H9 (cell line): ENCODE measurements at regions not wholly inside any gene's neighbourhood (a gene's known extent, or its start where the extent isn't known, plus 50 kb on each side); places are given as distances from the start of the nearest gene placed in this dataset.

Experiments
- DNase-seq: peaks from one replicate; pipeline ENCODE4 v3.0.0-alpha.2; 2017
- H2AFZ ChIP-seq: one replicate; pipeline ENCODE4 v1.6.1; 2013; ENCODE audit warnings: mild to moderate bottlenecking, low read length, control low read depth, moderate library complexity
- H2AK5ac ChIP-seq: 2 replicates; pipeline ENCODE4 v1.6.1; 2013; ENCODE audit warnings: low read length, control low read depth, mixed read lengths; ENCODE audit not compliant: insufficient read length
- H2BK120ac ChIP-seq: one replicate; pipeline ENCODE4 v1.6.1; 2013; ENCODE audit warnings: low read depth, mild to moderate bottlenecking, low read length, control low read depth, inconsistent platforms; ENCODE audit not compliant: poor library complexity, severe bottlenecking
- H2BK12ac ChIP-seq: 2 replicates; pipeline ENCODE4 v1.6.1; 2013; ENCODE audit warnings: low read length, control low read depth, mixed read lengths, low read depth; ENCODE audit not compliant: insufficient read length
- H2BK15ac ChIP-seq: 2 replicates; pipeline ENCODE4 v1.6.1; 2013; ENCODE audit warnings: low read depth, low read length, control low read depth
- H2BK20ac ChIP-seq: one replicate; pipeline ENCODE4 v1.6.1; 2013; ENCODE audit warnings: low read depth, mild to moderate bottlenecking, low read length, control low read depth, inconsistent platforms; ENCODE audit not compliant: poor library complexity, severe bottlenecking
- H2BK5ac ChIP-seq: 2 replicates; pipeline ENCODE4 v1.6.1; 2013; ENCODE audit warnings: low read length, control low read depth, mixed read lengths; ENCODE audit not compliant: insufficient read length
- H3K14ac ChIP-seq: 2 replicates; pipeline ENCODE4 v1.6.1; 2013; ENCODE audit warnings: low read length, control low read depth; ENCODE audit not compliant: insufficient read depth
- H3K18ac ChIP-seq: 2 replicates; pipeline ENCODE4 v1.6.1; 2013; ENCODE audit warnings: low read depth, mild to moderate bottlenecking, mixed read lengths, low read length, control low read depth; ENCODE audit not compliant: insufficient read length
- H3K23ac ChIP-seq: 2 replicates; pipeline ENCODE4 v1.6.1; 2013; ENCODE audit warnings: low read length, control low read depth, mixed read lengths, low read depth; ENCODE audit not compliant: insufficient read length
- H3K23me2 ChIP-seq: 2 replicates; pipeline ENCODE4 v1.6.1; 2013; ENCODE audit warnings: low read depth, mild to moderate bottlenecking, mixed read lengths, low read length, control low read depth; ENCODE audit not compliant: insufficient read length, poor library complexity, severe bottlenecking
- H3K27ac ChIP-seq: 2 replicates; pipeline ENCODE4 v1.5.1; 2013; ENCODE audit warnings: low read length, control low read depth, mixed read lengths, low read depth; ENCODE audit not compliant: insufficient read length
- H3K27me3 ChIP-seq: 2 replicates; pipeline ENCODE4 v1.6.1; 2013; ENCODE audit warnings: low read length, control low read depth, inconsistent platforms; ENCODE audit not compliant: insufficient read depth
- H3K4ac ChIP-seq: 2 replicates; pipeline ENCODE4 v1.6.1; 2013; ENCODE audit warnings: low read depth, mild to moderate bottlenecking, control low read depth, inconsistent platforms, low read length, moderate library complexity
- H3K4me1 ChIP-seq: 2 replicates; pipeline ENCODE4 v1.6.1; 2013; ENCODE audit warnings: low read length, control low read depth, inconsistent platforms; ENCODE audit not compliant: insufficient read depth
- H3K4me2 ChIP-seq: 2 replicates; pipeline ENCODE4 v1.6.1; 2013; ENCODE audit warnings: low read length, control low read depth, mixed read lengths; ENCODE audit not compliant: insufficient read length, insufficient read depth
- H3K56ac ChIP-seq: 2 replicates; pipeline ENCODE4 v1.6.1; 2013; ENCODE audit warnings: low read depth, mild to moderate bottlenecking, mixed read lengths, low read length, control low read depth; ENCODE audit not compliant: insufficient read length
- H3K79me1 ChIP-seq: 2 replicates; pipeline ENCODE4 v1.6.1; 2013; ENCODE audit warnings: low read depth, mild to moderate bottlenecking, moderate library complexity, low read length, control low read depth, inconsistent platforms; ENCODE audit not compliant: insufficient read depth, poor library complexity, severe bottlenecking
- H3K79me2 ChIP-seq: 2 replicates; pipeline ENCODE4 v1.6.1; 2013; ENCODE audit warnings: low read length, control low read depth, inconsistent platforms; ENCODE audit not compliant: insufficient read depth
- H3K9ac ChIP-seq: 2 replicates; pipeline ENCODE4 v1.6.1; 2013; ENCODE audit warnings: low read length, control low read depth, mixed read lengths; ENCODE audit not compliant: insufficient read length; ENCODE audit errors: extremely low read depth
- H3K9me3 ChIP-seq: one replicate; pipeline ENCODE4 v1.6.1; 2013; ENCODE audit warnings: low read depth, low read length, inconsistent platforms; ENCODE audit not compliant: control insufficient read depth
- H3T11ph ChIP-seq: one replicate; pipeline ENCODE4 v1.6.1; 2013; ENCODE audit warnings: mild to moderate bottlenecking, low read length, control low read depth, inconsistent platforms
- H4K20me1 ChIP-seq: one replicate; pipeline ENCODE4 v1.6.1; 2013; ENCODE audit not compliant: control insufficient read depth, insufficient read length, insufficient read depth
- H4K5ac ChIP-seq: 2 replicates; pipeline ENCODE4 v1.6.1; 2013; ENCODE audit warnings: low read depth, mild to moderate bottlenecking, mixed read lengths, low read length, control low read depth; ENCODE audit not compliant: insufficient read length
- H4K8ac ChIP-seq: replicated peaks from 2 replicates; pipeline ENCODE4 v1.6.1; 2013; ENCODE audit warnings: low read length, control low read depth, mixed read lengths, low read depth; ENCODE audit not compliant: insufficient read length
- H4K91ac ChIP-seq: 2 replicates; pipeline ENCODE4 v1.6.1; 2013; ENCODE audit warnings: low read depth, mild to moderate bottlenecking, moderate library complexity, mixed read lengths, low read length, control low read depth; ENCODE audit not compliant: insufficient read length
- H3K27ac Mint-ChIP-seq, 3 experiments: 2 replicates in 2 of 3; 3 replicates in 1 of 3; pipeline ENCODE4 v1.8.0; 2020 to 2021; ENCODE audit warnings: mixed read lengths in 3 of 3, mild to moderate bottlenecking in 1 of 3, moderate library complexity in 1 of 3
- H3K27me3 Mint-ChIP-seq: 2 replicates; pipeline ENCODE4 v1.8.0; 2021; ENCODE audit warnings: low read depth, mild to moderate bottlenecking, moderate library complexity, mixed read lengths
- H3K36me3 Mint-ChIP-seq, 3 experiments: 2 replicates in 2 of 3; 3 replicates in 1 of 3; pipeline ENCODE4 v1.8.0; 2020 to 2021; ENCODE audit warnings: low read depth in 3 of 3, mixed read lengths in 3 of 3; ENCODE audit not compliant: insufficient read depth in 1 of 3
- H3K4me1 Mint-ChIP-seq, 2 experiments: 2 replicates each; pipeline ENCODE4 v1.8.0; 2020; ENCODE audit warnings: mixed read lengths in 2 of 2
- H3K4me3 Mint-ChIP-seq, 2 experiments: 2 replicates in 1 of 2; 3 replicates in 1 of 2; pipeline ENCODE4 v1.8.0; 2020 to 2021; ENCODE audit warnings: mild to moderate bottlenecking in 2 of 2, mixed read lengths in 2 of 2, moderate library complexity in 1 of 2
- H3K9me3 Mint-ChIP-seq, 2 experiments: 2 replicates in 1 of 2; 3 replicates in 1 of 2; pipeline ENCODE4 v1.8.0; 2020; ENCODE audit warnings: mild to moderate bottlenecking in 2 of 2, mixed read lengths in 2 of 2, moderate library complexity in 1 of 2
- CTCF ChIP-seq: fragments of 200-600 bp; sonication (generic); conservative IDR thresholded peaks from 3 replicates; pipeline ENCODE4 v1.8.0; 2021; ENCODE audit warnings: antibody characterized with exemption, mild to moderate bottlenecking
- WGBS: extraction: QIAGEN DNeasy Blood & Tissue Kit; methylation state at CpG from one replicate; pipeline ENCODE4 v1.1.7; 2013; ENCODE audit warnings: missing lambda C conversion rate, low lambda C conversion rate, mixed read lengths; ENCODE audit not compliant: insufficient read length; ENCODE audit errors: extremely low coverage; 5-methylcytosine and 5-hydroxymethylcytosine counted together

DNA sequence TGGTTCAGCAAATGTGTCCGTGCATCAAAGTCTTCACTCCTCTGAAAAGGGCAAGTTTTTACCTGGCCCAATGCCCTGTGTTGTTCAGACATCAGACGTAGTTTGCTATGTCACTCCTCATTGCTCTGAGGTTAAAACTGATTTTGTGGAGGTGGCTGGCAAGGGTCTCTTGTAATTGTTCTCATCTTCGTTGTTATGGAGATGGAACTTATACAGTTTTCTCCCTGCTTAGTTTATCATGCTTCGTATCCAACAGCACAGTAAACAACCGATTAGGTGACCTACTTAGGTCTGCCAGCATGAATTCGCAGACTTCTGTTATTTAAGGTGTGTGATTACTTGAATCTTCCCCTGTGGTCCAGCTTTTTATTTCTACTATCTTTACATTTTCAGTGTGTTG is 274.1 kb upstream of the SMIM30 start:
- no peak overlapping the region for H3K9ac ChIP-seq
- Mint-ChIP-seq H3K27ac (no peak overlapping the region; a peak in 1 of 7 replicates), H3K27me3 (peaks cover 7% of the 10 kb centered on the region), H3K4me3 (no peak overlapping the region), H3K36me3 (peaks cover 6 to 9% (median 7%) of the 10 kb centered on the region in 3 experiments; a peak in 4 of 7 replicates), H3K4me1 (peaks cover 29 to 36% of the 10 kb centered on the region in 2 experiments), H3K9me3 (peaks cover 11 to 18% of the 10 kb centered on the region in 2 experiments; a peak in 4 of 5 replicates)
- H3K56ac ChIP-seq = no peak overlapping the region
- H2BK12ac ChIP-seq = no peak overlapping the region
- H3K18ac ChIP-seq = no peak overlapping the region
- H3K23me2 ChIP-seq = no peaks in the 10 kb centered on the region
- H3T11ph ChIP-seq = no peak overlapping the region
- no peak overlapping the region for H2AFZ ChIP-seq
- no peaks in the 10 kb centered on the region for H3K79me2 ChIP-seq
- H3K27me3 ChIP-seq = no peaks in the 10 kb centered on the region; the same call in 1 of the 2 replicates
- no peak overlapping the region for H3K23ac ChIP-seq
- H3K9me3 ChIP-seq = peaks cover 6% of the 10 kb centered on the region
- no peak overlapping the region for H4K91ac ChIP-seq
- no peak for DNase-seq
- H3K4me2 ChIP-seq = no peak overlapping the region
- H2AK5ac ChIP-seq = no peak overlapping the region
- no peak overlapping the region for H4K8ac ChIP-seq
- no peak overlapping the region for H2BK5ac ChIP-seq
- no peaks in the 10 kb centered on the region for H4K20me1 ChIP-seq
- WGBS = no CpG with 5 or more reads among the region's 6 CpGs
- H2BK120ac ChIP-seq = no peak overlapping the region
- H3K79me1 ChIP-seq = no peaks in the 10 kb centered on the region
- no peak for TF ChIP-seq CTCF
- no peak overlapping the region for H3K27ac ChIP-seq
- H3K4me1 ChIP-seq = peaks cover 9% of the 10 kb centered on the region
- no peak overlapping the region for H2BK20ac ChIP-seq
- H4K5ac ChIP-seq = no peak overlapping the region
- H3K4ac ChIP-seq = no peak overlapping the region
- H3K14ac ChIP-seq = no peak overlapping the region
- no peak overlapping the region for H2BK15ac ChIP-seq
